Epidermal melanocyte (primary cell): ENCODE measurements at regions not wholly inside any gene's neighbourhood (a gene's known extent, or its start where the extent isn't known, plus 50 kb on each side); places are given as distances from the start of the nearest gene placed in this dataset.
"Not testable (repeated sequence)": the region's sequence is repeated elsewhere in the genome, so short reads cannot be mapped to it uniquely, and the experiment has no call there.

ENCODE experiments used
- DNase-seq: peaks from one replicate; pipeline ENCODE4 v3.0.0; 2011; ENCODE audit warnings: low spot score; ENCODE audit not compliant: insufficient read length

- DNase-seq: no peak
These were observed 96.8 kb upstream of the MAP9 start for GRCh38 chr4:155473420-155474095.

- no peak for DNase-seq
These were observed 91.5 kb upstream of the MAP9 start for GRCh38 chr4:155468282-155468681.

GRCh38 chr4:155450676-155451075 is 73.9 kb upstream of the MAP9 start:
- DNase-seq: no peak

GRCh38 chr4:155445306-155445705 is 68.5 kb upstream of the MAP9 start:
- no peak for DNase-seq

GRCh38 chr4:155444721-155445120 is 68.0 kb upstream of the MAP9 start:
- DNase-seq: no peak

GRCh38 chr4:155442267-155443105 is 65.7 kb upstream of the MAP9 start:
- DNase-seq: peak; percentile 45

GRCh38 chr4:155441475-155441874 is 64.7 kb upstream of the MAP9 start:
- DNase-seq: no peak

- DNase-seq: not testable (repeated sequence)
These were observed 63.0 kb upstream of the MAP9 start for GRCh38 chr4:155439760-155440159.

- no peak for DNase-seq
These were observed 58.1 kb upstream of the MAP9 start for GRCh38 chr4:155434904-155435303.

GRCh38 chr4:155434366-155434765 is 57.6 kb upstream of the MAP9 start:
- no peak for DNase-seq

GRCh38 chr4:155433636-155434360 is 57.0 kb upstream of the MAP9 start:
- no peak for DNase-seq

GRCh38 chr4:155430895-155431795 is 54.4 kb upstream of the MAP9 start:
- DNase-seq: no peak

GRCh38 chr4:155428128-155428527 is 51.4 kb upstream of the MAP9 start:
- DNase-seq: no peak

GRCh38 chr4:155426953-155427352 is 50.2 kb upstream of the MAP9 start:
- no peak for DNase-seq
